GM18907 (cell line): ENCODE measurements at regions not wholly inside any gene's neighbourhood (a gene's known extent, or its start where the extent isn't known, plus 50 kb on each side); places are given as distances from the start of the nearest gene placed in this dataset.

ENCODE experiments used
- ATAC-seq: cut with Tn5 transposase; IDR thresholded peaks from one replicate; pipeline ENCODE4 v1.9.1; 2021; ENCODE audit warnings: mild to moderate bottlenecking, moderate library complexity; ENCODE audit not compliant: unreplicated experiment

- ATAC-seq = no peak
These were observed 198.3 kb upstream of the DLGAP1 start for GRCh38 chr18:4653418-4653817.

GRCh38 chr18:4641771-4642368, 186.8 kb upstream of the DLGAP1 start:
- ATAC-seq = no peak

GRCh38 chr18:4640349-4641012, 185.4 kb upstream of the DLGAP1 start:
- peak; percentile 39 for ATAC-seq

- ATAC-seq = peak; percentile 94
These were observed 184.7 kb upstream of the DLGAP1 start for GRCh38 chr18:4639628-4640310.

- no peak for ATAC-seq
These were observed 183.6 kb upstream of the DLGAP1 start for GRCh38 chr18:4638680-4639079.

- ATAC-seq = no peak
These were observed 182.8 kb upstream of the DLGAP1 start for GRCh38 chr18:4637876-4638275.

GRCh38 chr18:4636967-4637366, 181.9 kb upstream of the DLGAP1 start:
- no peak for ATAC-seq

GRCh38 chr18:4631239-4631638, 176.1 kb upstream of the DLGAP1 start:
- no peak for ATAC-seq

GRCh38 chr18:4605212-4605611, 150.1 kb upstream of the DLGAP1 start:
- no peak for ATAC-seq

- no peak for ATAC-seq
These were observed 148.8 kb upstream of the DLGAP1 start for GRCh38 chr18:4603955-4604354.

GRCh38 chr18:4599312-4599711, 144.2 kb upstream of the DLGAP1 start:
- ATAC-seq = no peak

GRCh38 chr18:4597301-4597700, 142.2 kb upstream of the DLGAP1 start:
- ATAC-seq = no peak

GRCh38 chr18:4593895-4594294, 138.8 kb upstream of the DLGAP1 start:
- no peak for ATAC-seq

GRCh38 chr18:4593459-4593858, 138.4 kb upstream of the DLGAP1 start:
- ATAC-seq = no peak

- no peak for ATAC-seq
These were observed 134.1 kb upstream of the DLGAP1 start for GRCh38 chr18:4589056-4589800.

GRCh38 chr18:4587204-4587603, 132.1 kb upstream of the DLGAP1 start:
- ATAC-seq = no peak

- ATAC-seq = no peak
These were observed 131.6 kb upstream of the DLGAP1 start for GRCh38 chr18:4586731-4587130.

- no peak for ATAC-seq
These were observed 127.6 kb upstream of the DLGAP1 start for GRCh38 chr18:4582431-4583335.

- ATAC-seq = no peak
These were observed 126.9 kb upstream of the DLGAP1 start for GRCh38 chr18:4581966-4582365.

GRCh38 chr18:4578449-4578848, 123.3 kb upstream of the DLGAP1 start:
- no peak for ATAC-seq

GRCh38 chr18:4573735-4574134, 118.6 kb upstream of the DLGAP1 start:
- ATAC-seq = no peak
